ENCODE measurements at regions not wholly inside any gene's neighbourhood (a gene's known extent, or its start where the extent isn't known, plus 50 kb on each side); places are given as distances from the start of the nearest gene placed in this dataset.
"Not testable (repeated sequence)": the region's sequence is repeated elsewhere in the genome, so short reads cannot be mapped to it uniquely, and the experiment has no call there.

- no peak for DNase-seq (ENCODE audit: low read depth)
These were observed 456.2 kb upstream of the NECTIN3 start for GRCh38 chr3:110615454-110615853.

- no peak for DNase-seq (ENCODE audit: low read depth)
These were observed 452.9 kb upstream of the NECTIN3 start for GRCh38 chr3:110618512-110619226.

GRCh38 chr3:110620118-110620517 is 451.5 kb upstream of the NECTIN3 start:
- no peak for DNase-seq (ENCODE audit: low read depth)

GRCh38 chr3:110623571-110623970 is 448.0 kb upstream of the NECTIN3 start:
- no peak for DNase-seq (ENCODE audit: low read depth)

GRCh38 chr3:110624576-110624975 is 447.0 kb upstream of the NECTIN3 start:
- DNase-seq (ENCODE audit: low read depth), result no peak

- no peak for DNase-seq (ENCODE audit: low read depth)
These were observed 446.3 kb upstream of the NECTIN3 start for GRCh38 chr3:110625201-110625747.

- DNase-seq (ENCODE audit: low read depth), result not testable (repeated sequence)
These were observed 444.9 kb upstream of the NECTIN3 start for GRCh38 chr3:110626652-110627111.

- no peak for DNase-seq (ENCODE audit: low read depth)
These were observed 442.8 kb upstream of the NECTIN3 start for GRCh38 chr3:110628650-110629301.

GRCh38 chr3:110629917-110630316 is 441.7 kb upstream of the NECTIN3 start:
- DNase-seq (ENCODE audit: low read depth), result no peak

GRCh38 chr3:110644203-110644602 is 427.4 kb upstream of the NECTIN3 start:
- DNase-seq (ENCODE audit: low read depth), result no peak

GRCh38 chr3:110646055-110646454 is 425.6 kb upstream of the NECTIN3 start:
- DNase-seq (ENCODE audit: low read depth), result no peak

- no peak for DNase-seq (ENCODE audit: low read depth)
These were observed 425.1 kb upstream of the NECTIN3 start for GRCh38 chr3:110646496-110646895.

- no peak for DNase-seq (ENCODE audit: low read depth)
These were observed 424.0 kb upstream of the NECTIN3 start for GRCh38 chr3:110647586-110647985.

GRCh38 chr3:110650741-110651140 is 420.9 kb upstream of the NECTIN3 start:
- DNase-seq (ENCODE audit: low read depth), result no peak

- DNase-seq (ENCODE audit: low read depth), result no peak
These were observed 416.6 kb upstream of the NECTIN3 start for GRCh38 chr3:110654843-110655502.

GRCh38 chr3:110656394-110657025 is 415.1 kb upstream of the NECTIN3 start:
- no peak for DNase-seq (ENCODE audit: low read depth)

GRCh38 chr3:110664148-110664547 is 407.5 kb upstream of the NECTIN3 start:
- no peak for DNase-seq (ENCODE audit: low read depth)

- DNase-seq (ENCODE audit: low read depth), result no peak
These were observed 405.1 kb upstream of the NECTIN3 start for GRCh38 chr3:110666495-110666894.

- no peak for DNase-seq (ENCODE audit: low read depth)
These were observed 404.4 kb upstream of the NECTIN3 start for GRCh38 chr3:110667216-110667615.

GRCh38 chr3:110670407-110670806 is 401.2 kb upstream of the NECTIN3 start:
- no peak for DNase-seq (ENCODE audit: low read depth)

- no peak for DNase-seq (ENCODE audit: low read depth)
These were observed 394.1 kb upstream of the NECTIN3 start for GRCh38 chr3:110677506-110677905.

GRCh38 chr3:110679285-110679684 is 392.3 kb upstream of the NECTIN3 start:
- no peak for DNase-seq (ENCODE audit: low read depth)

All from stimulated activated CD8-positive, alpha-beta memory T cell treated with anti-CD3 and anti-CD28 coated beads, Interleukin-15, amount 100 ng/mL, for 24 hours (primary cell).